PC-9 (cell line): ENCODE measurements at regions not wholly inside any gene's neighbourhood (a gene's known extent, or its start where the extent isn't known, plus 50 kb on each side); places are given as distances from the start of the nearest gene placed in this dataset.
A peak's percentile ranks its signal among the peaks of the same experiment; 100 is the strongest.

Source experiments
- BruUV-seq: library from RNA; stranded (reverse); fragments of 400-500 nt; replicated peaks from 2 replicates; lab custom pipeline; 2021; lab: Mats Ljungman, UMichigan
- CTCF ChIA-PET: fragments of 300-600 bp; sonication (Branson Sonifier 250); formaldehyde crosslinking; loops from one replicate; lab custom pipeline; 2022; ENCODE audit warnings: antibody characterized with exemption; lab: Charles Lee
- POLR2A ChIA-PET: fragments of 300-600 bp; sonication (Branson Sonifier 250); formaldehyde crosslinking; loops from one replicate; lab custom pipeline; 2022; ENCODE audit warnings: antibody characterized with exemption; ENCODE audit not compliant: unreplicated experiment; lab: Charles Lee
- DNase-seq, 2 experiments: peaks; one replicate each; pipeline versions ENCODE4 v3.0.0 to v3.0.0-alpha.2; 2015 to 2022; ENCODE audit warnings: mixed read lengths in 1 of 2
- H2AFZ ChIP-seq: fragments of 200-600 bp; sonication (generic); 2 replicates; pipeline ENCODE4 v1.8.1; 2017; ENCODE audit warnings: antibody characterized with exemption
- H3F3A ChIP-seq: fragments of 200-600 bp; sonication (generic); 2 replicates; pipeline ENCODE4 v1.8.1; 2017; ENCODE audit warnings: antibody characterized with exemption, mild to moderate bottlenecking, low read depth; ENCODE audit not compliant: insufficient read depth
- H3K27ac ChIP-seq: fragments of 200-600 bp; sonication (generic); 2 replicates; pipeline ENCODE4 v1.6.1; 2016; ENCODE audit warnings: mixed run types
- H3K27me3 ChIP-seq: fragments of 200-600 bp; sonication (generic); 2 replicates; pipeline ENCODE4 v1.6.1; 2016; ENCODE audit warnings: low read depth, mixed run types; ENCODE audit not compliant: insufficient read depth
- H3K36me3 ChIP-seq: fragments of 200-600 bp; sonication (generic); 2 replicates; pipeline ENCODE4 v1.6.1; 2016; ENCODE audit warnings: low read depth, mixed run types
- H3K4me1 ChIP-seq: fragments of 200-600 bp; sonication (generic); replicated peaks from 2 replicates; pipeline ENCODE4 v1.6.1; 2016; ENCODE audit warnings: mixed run types; ENCODE audit not compliant: insufficient read depth
- H3K4me2 ChIP-seq: fragments of 200-600 bp; sonication (generic); 2 replicates; pipeline ENCODE4 v1.6.1; 2017; ENCODE audit warnings: mixed run types
- H3K4me3 ChIP-seq: fragments of 200-600 bp; sonication (generic); 2 replicates; pipeline ENCODE4 v1.6.1; 2016; ENCODE audit warnings: mixed run types
- H3K79me2 ChIP-seq: fragments of 200-600 bp; sonication (generic); 2 replicates; pipeline ENCODE4 v1.6.1; 2017; ENCODE audit warnings: low read depth, mixed run types
- H3K9me2 ChIP-seq: fragments of 200-600 bp; sonication (generic); 2 replicates; pipeline ENCODE4 v1.8.1; 2017; ENCODE audit warnings: mild to moderate bottlenecking; ENCODE audit not compliant: insufficient read depth
- H3K9me3 ChIP-seq: fragments of 200-600 bp; sonication (generic); 2 replicates; pipeline ENCODE4 v1.8.1; 2016; ENCODE audit warnings: low read depth; ENCODE audit not compliant: insufficient read depth
- H4K20me1 ChIP-seq: fragments of 200-600 bp; sonication (generic); 2 replicates; pipeline ENCODE4 v1.8.1; 2017; ENCODE audit not compliant: insufficient read depth
- CTCF ChIP-seq: fragments of 200-600 bp; sonication (generic); conservative IDR thresholded peaks from 2 replicates; pipeline ENCODE4 v1.6.1; 2017; ENCODE audit warnings: mixed run types, antibody characterized with exemption, mild to moderate bottlenecking, moderate library complexity
- EZH2 ChIP-seq: fragments of 200-600 bp; sonication (generic); IDR thresholded peaks from 2 replicates; pipeline ENCODE4 v1.8.0; 2017; ENCODE audit warnings: antibody characterized with exemption, low read depth
- intact Hi-C: fragments of 100-400 bp; cut with micrococcal nuclease; formaldehyde crosslinking; loops from one replicate; pipeline ENCODE4 v1.10.0; 2022; ENCODE audit not compliant: unreplicated experiment

- intact Hi-C loops: loop anchor here (10.0 kb wide), 2 partner anchors 459 to 699 kb away; no protein-coding TSS in a partner anchor
- Histone ChIP-seq H3K4me2 (peak overlapping the region; percentile 5; the same call in 1 of the 2 replicates), H3K27me3 (no peaks in the 10 kb centered on the region), H3K79me2 (no peaks in the 10 kb centered on the region), H3F3A (peaks cover 26% of the 10 kb centered on the region), H3K9me2 (no peaks in the 10 kb centered on the region), H4K20me1 (no peaks in the 10 kb centered on the region), H3K4me3 (no peak overlapping the region), H2AFZ (no peak overlapping the region; the same call in 1 of the 2 replicates), H3K27ac (peak overlapping the region; percentile 64), H3K9me3 (peaks cover 21% of the 10 kb centered on the region; the same call in 1 of the 2 replicates), H3K36me3 (peaks cover 15% of the 10 kb centered on the region; the same call in 1 of the 2 replicates), H3K4me1 (peaks cover 59% of the 10 kb centered on the region)
- CTCF ChIA-PET: no interaction called here
- no peak for TF ChIP-seq CTCF
- no peak for TF ChIP-seq EZH2
- no TSS peak for BruUV-seq
- DNase-seq: peak in 1 of 2 experiments; percentile 80
- POLR2A ChIA-PET: interaction anchor here (0.7 kb wide), 1 partner anchor 40 kb away, joined by 6 read pairs; no protein-coding TSS in a partner anchor
These were observed 103.8 kb upstream of the AGR3 start for GRCh38 chr7:16985621-16986020.

GRCh38 chr7:16986755-16987154 is 105.0 kb upstream of the AGR3 start:
- peaks cover 12% of the 10 kb centered on the region; the same call in 1 of the 2 replicates for H3K36me3 ChIP-seq
- no peaks in the 10 kb centered on the region for H3K27me3 ChIP-seq
- no TSS peak for BruUV-seq
- H3K9me3 ChIP-seq: peaks cover 21% of the 10 kb centered on the region; the same call in 1 of the 2 replicates
- CTCF ChIA-PET: interaction anchor here (0.6 kb wide), 1 partner anchor 544 kb away, joined by 3 read pairs; no protein-coding TSS in a partner anchor
- no peak overlapping the region for H3K27ac ChIP-seq
- DNase-seq: no peak
- H3K9me2 ChIP-seq: no peaks in the 10 kb centered on the region
- peaks cover 27% of the 10 kb centered on the region for H3F3A ChIP-seq
- peaks cover 65% of the 10 kb centered on the region for H3K4me1 ChIP-seq
- TF ChIP-seq EZH2 (no peak), CTCF (no peak)
- intact Hi-C loops: loop anchor here (10.0 kb wide), 2 partner anchors 458 to 698 kb away; no protein-coding TSS in a partner anchor
- no peak overlapping the region for H3K4me2 ChIP-seq
- no peak overlapping the region for H3K4me3 ChIP-seq
- no peak overlapping the region for H2AFZ ChIP-seq
- H3K79me2 ChIP-seq: no peaks in the 10 kb centered on the region
- H4K20me1 ChIP-seq: no peaks in the 10 kb centered on the region
- POLR2A ChIA-PET: interaction anchor here (0.5 kb wide), 1 partner anchor 15 kb away, joined by 3 read pairs; no protein-coding TSS in a partner anchor

GRCh38 chr7:16989811-16990413 is 108.1 kb upstream of the AGR3 start:
- Histone ChIP-seq H3K79me2 (no peaks in the 10 kb centered on the region), H3F3A (peaks cover 27% of the 10 kb centered on the region), H2AFZ (peak overlapping the region; percentile 17; the same call in 1 of the 2 replicates), H3K9me3 (peaks cover 15% of the 10 kb centered on the region; the same call in 1 of the 2 replicates), H3K27me3 (no peaks in the 10 kb centered on the region), H3K4me1 (peaks cover 40% of the 10 kb centered on the region), H3K9me2 (no peaks in the 10 kb centered on the region), H3K36me3 (peaks cover 12% of the 10 kb centered on the region; the same call in 1 of the 2 replicates), H3K27ac (peak overlapping the region; percentile 84), H4K20me1 (no peaks in the 10 kb centered on the region), H3K4me3 (peak overlapping the region; percentile 32; the same call in 1 of the 2 replicates), H3K4me2 (peak overlapping the region; percentile 60)
- POLR2A ChIA-PET: interaction anchor here (0.7 kb wide), 1 partner anchor 30 kb away, joined by 4 read pairs; no protein-coding TSS in a partner anchor
- TF ChIP-seq CTCF (no peak), EZH2 (no peak)
- CTCF ChIA-PET: interaction anchor here (1.6 kb wide), 2 partner anchors 73 to 312 kb away, joined by 3 to 5 read pairs; no protein-coding TSS in a partner anchor
- DNase-seq: peak; percentile 92 to 99
- BruUV-seq: no TSS peak
- intact Hi-C loops: loop anchor here (1.0 to 10.0 kb wide), 7 partner anchors 19 to 695 kb away; no protein-coding TSS in a partner anchor
